ENCODE measurements at regions not wholly inside any gene's neighbourhood (a gene's known extent, or its start where the extent isn't known, plus 50 kb on each side); places are given as distances from the start of the nearest gene placed in this dataset.
"Not testable (repeated sequence)": the region's sequence is repeated elsewhere in the genome, so short reads cannot be mapped to it uniquely, and the experiment has no call there.

DNA sequence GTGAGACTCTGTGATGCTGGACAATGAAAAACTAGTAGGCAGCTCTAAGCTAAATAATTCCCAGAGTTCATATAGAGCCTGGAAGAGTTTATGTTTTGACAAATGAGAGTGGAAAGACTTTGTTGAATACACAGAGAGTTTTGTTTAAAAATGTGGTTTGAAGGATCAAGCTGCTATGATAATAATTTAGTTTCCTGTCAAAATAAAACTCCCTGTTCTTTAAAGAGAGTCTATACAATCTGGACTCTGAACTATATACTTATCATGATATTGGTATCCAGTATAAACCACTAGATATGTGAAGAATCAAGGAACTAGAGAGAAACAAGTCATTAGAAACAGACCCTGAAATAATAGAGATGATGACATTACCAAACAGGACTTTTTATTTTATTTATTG is 158.6 kb downstream of the C4orf33 start:
- no peak for DNase-seq

DNA sequence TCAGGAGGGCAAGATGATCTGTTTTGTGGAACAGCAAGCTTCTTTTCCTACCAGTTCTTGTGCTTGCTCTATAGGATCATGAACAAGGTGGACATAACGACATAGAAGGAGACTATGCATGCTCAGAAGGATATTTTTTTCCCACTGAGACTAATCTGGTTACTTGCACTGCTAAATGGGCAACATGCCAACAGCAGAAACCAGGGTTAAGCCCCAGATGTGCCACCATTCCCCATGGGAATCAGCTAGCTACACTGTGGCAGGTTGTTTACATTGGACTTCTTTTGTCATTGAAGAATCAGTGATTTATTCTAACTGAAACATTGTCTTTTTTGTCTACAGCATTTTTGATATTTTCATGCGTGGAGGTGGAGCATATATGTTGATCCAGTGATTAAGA is 165.6 kb downstream of the C4orf33 start:
- no peak for DNase-seq

DNA sequence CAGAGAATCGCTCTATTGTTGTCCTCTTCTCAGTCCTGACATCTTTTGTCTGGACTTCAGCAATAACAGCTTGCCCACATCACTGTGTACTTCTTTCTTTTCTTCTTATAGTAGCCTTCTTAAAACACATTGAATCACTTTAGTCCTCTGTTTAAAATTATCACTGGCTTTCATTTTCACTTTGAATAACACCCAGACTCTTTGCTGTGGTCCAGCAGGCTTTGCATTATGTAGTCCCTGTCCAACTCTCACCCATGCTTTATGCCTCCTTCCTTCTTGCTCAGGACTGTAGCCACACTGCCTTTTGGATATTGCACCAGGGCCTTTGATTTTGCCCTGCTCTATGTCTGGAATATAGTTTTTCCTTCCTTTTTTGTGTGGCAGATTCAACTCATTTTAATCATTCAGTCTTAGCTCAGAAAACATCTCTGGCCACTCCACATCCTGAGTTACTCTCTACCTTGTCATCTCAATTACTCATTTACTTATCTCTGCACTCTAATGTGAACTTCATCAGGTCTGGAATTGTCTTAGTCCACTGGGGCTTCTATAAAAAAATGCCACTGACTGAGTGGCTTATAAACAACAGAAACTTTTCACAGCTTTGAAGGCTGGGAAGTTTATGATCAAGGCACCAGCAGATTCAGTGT is 168.2 kb downstream of the C4orf33 start:
- DNase-seq = no peak

DNA sequence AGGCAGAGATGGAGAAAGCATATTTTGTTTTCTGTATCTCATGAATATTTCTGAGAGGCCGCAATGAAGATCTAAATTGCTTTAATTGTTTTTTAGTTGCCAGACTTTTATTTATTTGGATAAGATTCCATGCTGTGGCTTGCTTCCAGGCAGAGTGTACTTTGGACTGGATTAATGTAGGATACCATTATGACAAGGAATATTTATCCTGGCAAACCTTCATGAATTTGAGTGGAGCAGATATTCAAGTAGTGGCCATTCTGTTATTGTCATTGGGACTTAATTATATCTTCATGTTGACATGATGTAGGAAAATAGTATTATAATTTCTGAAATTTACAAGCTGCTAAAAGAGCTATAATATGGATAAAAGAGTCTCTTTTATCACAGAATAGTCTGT is 182.9 kb downstream of the C4orf33 start:
- DNase-seq = no peak

- no peak for DNase-seq
Measured at GRCh38 chr4:129282293-129282692, 186.3 kb downstream of the C4orf33 start.

DNA sequence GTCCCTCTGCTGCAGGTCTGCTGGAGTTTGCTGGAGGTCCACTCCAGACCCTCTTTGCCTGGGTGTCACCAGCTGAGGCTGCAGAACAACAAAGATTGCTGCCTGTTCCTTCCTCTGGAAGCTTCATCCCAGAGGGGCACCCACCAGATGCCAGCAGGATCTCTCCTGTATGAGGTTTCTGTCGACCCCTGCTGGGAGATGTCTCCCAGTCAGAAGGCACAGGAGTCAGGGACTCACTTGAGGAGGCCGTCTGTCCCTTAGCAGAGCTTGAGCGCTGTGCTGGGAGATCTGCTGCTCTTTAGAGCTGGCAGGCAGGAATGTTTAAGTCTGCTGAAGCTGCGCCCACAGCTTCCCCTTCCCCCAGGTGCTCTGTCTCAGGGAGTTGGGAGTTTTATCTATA is 196.2 kb downstream of the C4orf33 start:
- DNase-seq = not testable (repeated sequence)

DNA sequence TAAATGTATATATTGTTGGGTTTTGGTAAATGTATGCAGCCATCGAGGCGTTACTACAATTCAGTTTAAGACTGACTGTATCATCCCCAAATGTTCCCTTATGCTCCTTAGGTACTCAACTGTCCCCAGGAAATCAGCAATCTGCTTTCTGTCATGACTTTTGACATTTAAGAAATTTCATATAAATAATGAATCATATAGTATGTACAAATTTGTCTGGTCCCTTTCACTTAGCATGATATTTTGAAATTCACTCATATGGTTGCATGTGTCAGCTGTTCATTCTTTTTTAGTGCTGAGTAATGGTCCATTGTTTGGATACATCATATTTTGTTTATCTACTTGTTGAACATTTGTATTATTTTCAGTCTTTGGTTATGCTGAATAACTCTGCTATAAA is 218.8 kb downstream of the C4orf33 start:
- DNase-seq = no peak

DNA sequence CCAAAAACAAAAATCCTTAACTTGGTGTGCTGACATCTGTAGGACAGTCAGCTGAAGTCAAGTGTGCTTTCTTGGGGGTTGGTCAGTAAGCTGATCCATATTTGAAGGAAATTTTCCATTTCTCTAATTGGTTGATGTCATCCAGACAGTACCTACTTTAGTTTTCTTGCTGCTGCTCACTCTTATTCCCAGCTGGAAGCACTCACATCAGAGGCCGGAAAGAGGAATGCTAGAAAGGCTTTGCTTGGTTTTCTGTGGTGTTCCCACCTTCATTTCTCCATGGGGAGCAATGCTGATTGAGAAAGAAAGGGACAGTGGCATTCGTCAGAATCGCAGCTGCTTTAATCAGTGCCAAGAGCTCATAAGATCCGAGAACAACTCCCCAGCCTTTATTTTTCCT is 227.0 kb downstream of the C4orf33 start:
- no peak for DNase-seq

GRCh38 chr4:129323658-129324057 is 227.7 kb downstream of the C4orf33 start:
- no peak for DNase-seq

DNA sequence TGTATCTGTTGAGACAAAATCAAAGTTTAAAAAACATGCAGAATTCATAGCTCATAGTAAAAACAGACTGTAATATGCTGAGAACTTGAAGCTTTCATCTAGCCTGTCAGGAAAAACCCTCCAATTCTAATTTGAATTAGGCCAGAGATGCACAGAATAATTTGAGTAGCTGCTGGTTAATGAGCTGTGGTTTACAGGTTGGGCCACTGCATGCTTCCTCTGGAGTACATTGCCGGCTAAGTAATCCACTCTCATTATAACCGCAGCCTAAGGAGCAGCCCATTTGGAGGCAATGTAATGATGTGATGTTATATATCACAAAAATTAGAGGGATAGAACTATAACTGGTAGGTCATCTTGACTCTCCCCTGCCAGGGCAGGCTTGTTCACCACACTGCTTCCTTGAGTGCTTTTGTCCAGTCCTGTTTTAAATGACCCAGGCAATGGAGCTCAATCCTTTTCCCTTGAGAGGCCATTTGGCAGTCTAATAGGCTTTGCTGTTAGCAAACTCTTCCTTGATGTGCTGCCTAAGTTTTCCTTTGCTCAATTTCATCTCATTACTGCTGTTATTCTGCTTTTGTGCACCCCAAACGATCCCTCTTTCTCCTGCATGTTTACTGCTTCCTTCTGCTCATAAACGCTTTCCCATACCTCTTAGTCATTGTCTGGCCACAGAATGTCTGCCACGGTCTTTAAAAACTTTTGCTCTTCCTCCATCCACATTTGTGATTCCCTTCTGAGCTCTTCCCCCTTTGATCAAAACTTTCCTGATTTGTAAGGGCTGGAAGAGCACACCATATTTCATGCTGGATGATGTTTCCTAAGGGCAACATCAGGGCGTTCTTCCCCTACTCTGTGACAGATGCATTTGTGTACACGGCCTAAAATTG is 230.9 kb downstream of the C4orf33 start:
- no peak for DNase-seq

DNA sequence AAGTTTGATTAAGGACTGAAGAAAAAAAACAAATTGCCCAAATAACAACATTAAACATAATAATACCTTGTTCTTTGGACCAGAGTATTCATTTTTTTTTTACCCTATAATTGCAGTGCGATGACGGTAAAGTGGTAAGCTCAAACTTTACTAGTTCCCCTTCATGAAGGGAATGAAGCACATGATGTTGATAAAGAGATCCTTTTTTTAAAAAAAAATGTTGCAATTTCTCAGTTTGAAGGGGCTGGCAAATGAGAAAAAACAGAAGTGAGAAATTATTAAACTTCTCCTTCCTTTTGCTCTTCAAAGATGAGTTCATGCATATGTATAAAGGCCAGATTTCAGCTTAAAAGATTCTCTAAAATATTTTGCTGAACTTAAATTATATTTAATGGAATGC is 231.7 kb downstream of the C4orf33 start:
- DNase-seq = no peak

DNA sequence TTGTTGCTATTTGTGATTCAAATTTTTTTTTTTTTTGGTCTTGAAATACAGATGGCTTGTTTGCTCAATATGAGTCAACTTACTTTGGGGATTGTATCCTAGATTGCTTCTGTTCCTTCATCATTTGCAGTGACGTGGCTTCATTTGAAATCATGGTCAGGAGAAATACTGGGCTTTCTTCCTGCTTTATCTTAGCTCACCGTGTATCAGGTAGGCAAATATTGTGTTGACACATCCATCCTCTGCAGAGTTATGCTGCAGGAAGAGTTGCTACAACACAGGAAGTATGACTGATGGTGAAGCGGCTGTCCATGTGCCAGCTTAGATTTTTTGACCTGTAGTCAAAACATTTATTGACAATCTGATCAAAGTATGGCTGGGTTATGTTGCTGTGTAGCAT is 232.2 kb downstream of the C4orf33 start:
- DNase-seq = no peak

DNA sequence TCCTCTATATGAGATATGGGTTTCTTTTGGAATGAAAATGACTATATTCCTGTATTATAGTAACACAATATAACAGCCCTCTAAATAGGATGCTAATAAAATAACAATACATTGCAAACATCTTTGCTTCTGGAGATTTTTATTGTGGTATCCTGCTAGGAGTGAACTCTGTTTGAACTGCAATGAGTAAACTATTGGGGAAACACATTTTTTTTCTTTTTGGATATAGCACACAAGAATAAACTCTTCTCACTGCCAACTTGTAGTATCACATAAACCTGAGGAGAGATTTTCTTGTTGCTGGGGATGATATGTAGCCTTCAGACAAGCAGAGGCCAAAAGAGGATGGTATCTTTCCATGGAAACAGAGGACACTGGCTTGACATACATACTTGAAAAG is 238.2 kb downstream of the C4orf33 start:
- no peak for DNase-seq

GRCh38 chr4:129335276-129335675 is 239.3 kb downstream of the C4orf33 start:
- no peak for DNase-seq

DNA sequence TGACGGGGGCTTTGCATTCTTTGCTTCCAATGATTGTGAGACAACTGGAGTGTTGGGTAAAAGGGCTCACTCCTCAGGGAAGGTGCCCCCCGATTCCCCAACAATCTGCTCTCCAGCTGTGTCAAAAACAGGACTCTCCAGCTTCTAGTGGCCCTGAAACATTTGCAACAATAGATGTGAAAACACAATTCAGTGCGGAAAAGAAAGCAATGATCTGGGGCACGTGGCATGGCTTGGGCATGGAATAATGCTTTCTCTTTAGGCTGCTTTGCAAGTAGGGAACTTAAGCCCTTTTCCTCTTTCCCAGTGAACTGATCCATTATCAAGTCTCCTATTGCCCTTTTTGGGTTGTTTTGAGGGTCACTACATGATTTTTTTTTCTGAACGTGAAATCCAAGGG is 239.9 kb downstream of the C4orf33 start:
- DNase-seq = no peak

GRCh38 chr4:129336457-129337227 is 240.7 kb downstream of the C4orf33 start:
- DNase-seq = no peak

DNA sequence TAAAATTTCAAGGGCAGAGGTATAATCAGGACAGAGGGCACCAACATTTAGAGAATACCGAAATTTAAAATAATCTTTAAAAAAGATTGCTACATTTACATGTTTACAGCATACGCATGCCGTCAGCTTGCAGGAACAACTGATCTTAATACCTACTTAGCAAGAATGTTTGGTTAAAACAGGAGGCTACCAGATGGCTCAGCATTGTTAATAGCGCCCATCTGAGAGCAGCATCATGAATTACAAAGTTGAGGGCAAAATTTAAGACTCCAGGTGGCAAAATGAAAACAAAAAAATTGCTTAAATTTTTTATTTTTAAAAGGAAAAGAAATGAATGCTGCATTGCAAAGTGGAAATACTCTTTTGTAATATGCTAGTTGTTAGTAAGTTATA is 241.3 kb downstream of the C4orf33 start:
- no peak for DNase-seq

GRCh38 chr4:129342819-129343408 is 247.0 kb downstream of the C4orf33 start:
- DNase-seq = no peak

DNA sequence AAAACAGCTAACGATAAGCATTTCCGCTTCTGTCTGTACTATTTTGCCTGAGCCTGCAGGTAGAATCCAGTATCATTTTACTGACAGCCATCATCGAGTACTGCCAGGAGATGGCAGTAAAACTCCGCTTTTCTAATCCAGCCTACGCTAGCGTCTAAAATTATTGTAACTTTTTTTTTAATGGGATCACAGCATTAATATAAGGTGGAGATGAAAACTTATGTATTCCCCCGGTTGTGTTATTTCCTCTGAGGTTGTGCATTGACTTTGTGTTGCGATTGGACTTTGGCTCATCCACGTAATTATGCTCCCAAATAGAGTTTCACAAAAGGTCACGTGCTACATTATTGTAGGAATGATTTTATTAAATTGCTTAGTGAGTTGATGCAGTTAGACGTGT is 248.1 kb downstream of the C4orf33 start:
- no peak for DNase-seq

DNA sequence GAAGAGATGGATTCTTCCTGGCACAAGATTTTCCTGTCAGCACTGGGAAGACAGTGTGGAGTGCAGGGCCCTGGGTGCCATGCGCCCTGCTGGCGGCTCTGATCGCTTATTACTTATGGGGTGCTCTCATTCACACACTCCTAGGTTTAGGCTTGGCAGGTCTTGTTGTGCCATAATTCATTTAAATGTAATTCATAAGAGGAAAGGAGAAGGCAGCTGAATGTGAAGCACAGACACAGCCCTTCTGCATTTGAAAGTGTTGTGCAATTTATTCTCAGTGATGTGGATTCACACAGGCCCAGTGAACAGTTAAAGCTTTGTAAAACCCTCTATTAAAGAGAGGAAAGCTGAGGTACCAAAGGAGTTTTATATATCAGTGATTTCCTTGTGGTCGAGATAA is 249.7 kb downstream of the C4orf33 start:
- DNase-seq = no peak

- no peak for DNase-seq
Measured at GRCh38 chr4:129346036-129346435, 250.1 kb downstream of the C4orf33 start.

- no peak for DNase-seq
Measured at GRCh38 chr4:129346734-129347133, 250.8 kb downstream of the C4orf33 start.
